ENCODE measurements at regions not wholly inside any gene's neighbourhood (a gene's known extent, or its start where the extent isn't known, plus 50 kb on each side); places are given as distances from the start of the nearest gene placed in this dataset.

DNA sequence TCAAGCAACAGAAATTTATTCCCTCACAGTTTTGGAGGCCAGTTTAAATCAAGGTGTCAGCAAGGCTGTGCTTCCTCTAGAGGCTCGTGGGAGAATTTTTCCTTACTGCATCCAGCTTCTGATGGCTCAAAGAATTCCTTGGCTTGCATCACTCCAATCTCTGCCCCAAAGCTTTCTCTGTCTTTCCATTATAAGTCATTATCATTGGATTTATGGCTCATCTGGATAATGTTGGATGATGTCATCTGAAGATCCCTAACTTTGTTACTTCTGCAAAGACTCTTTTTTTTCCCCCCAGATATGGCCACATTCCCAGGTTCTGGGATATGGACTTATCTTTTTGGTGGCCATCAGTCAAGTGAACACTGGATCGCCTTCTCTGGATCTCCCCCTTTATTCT is 146.3 kb upstream of the B3GAT2 start:
- TF ChIP-seq, protein P1, sequence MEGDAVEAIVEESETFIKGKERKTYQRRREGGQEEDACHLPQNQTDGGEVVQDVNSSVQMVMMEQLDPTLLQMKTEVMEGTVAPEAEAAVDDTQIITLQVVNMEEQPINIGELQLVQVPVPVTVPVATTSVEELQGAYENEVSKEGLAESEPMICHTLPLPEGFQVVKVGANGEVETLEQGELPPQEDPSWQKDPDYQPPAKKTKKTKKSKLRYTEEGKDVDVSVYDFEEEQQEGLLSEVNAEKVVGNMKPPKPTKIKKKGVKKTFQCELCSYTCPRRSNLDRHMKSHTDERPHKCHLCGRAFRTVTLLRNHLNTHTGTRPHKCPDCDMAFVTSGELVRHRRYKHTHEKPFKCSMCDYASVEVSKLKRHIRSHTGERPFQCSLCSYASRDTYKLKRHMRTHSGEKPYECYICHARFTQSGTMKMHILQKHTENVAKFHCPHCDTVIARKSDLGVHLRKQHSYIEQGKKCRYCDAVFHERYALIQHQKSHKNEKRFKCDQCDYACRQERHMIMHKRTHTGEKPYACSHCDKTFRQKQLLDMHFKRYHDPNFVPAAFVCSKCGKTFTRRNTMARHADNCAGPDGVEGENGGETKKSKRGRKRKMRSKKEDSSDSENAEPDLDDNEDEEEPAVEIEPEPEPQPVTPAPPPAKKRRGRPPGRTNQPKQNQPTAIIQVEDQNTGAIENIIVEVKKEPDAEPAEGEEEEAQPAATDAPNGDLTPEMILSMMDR (conservative IDR thresholded peaks at IDR 0.05): no peak
- Histone ChIP-seq H3K79me2 (ENCODE audit: insufficient read depth, low read length) (no peaks in the 10 kb centered on the region), H4K91ac (ENCODE audit: insufficient read length, low read depth, low read length) (no peak overlapping the region), H2BK12ac (ENCODE audit: insufficient read length, low read depth, low read length) (no peak overlapping the region), H2AFZ (ENCODE audit: low read length) (no peak overlapping the region), H3K79me1 (ENCODE audit: insufficient read depth, low read depth, low read length, poor library complexity, severe bottlenecking) (no peaks in the 10 kb centered on the region), H3K27me3 (ENCODE audit: insufficient read depth, low read length) (no peaks in the 10 kb centered on the region), H2BK5ac (ENCODE audit: insufficient read length, low read length) (no peak overlapping the region), H3K27ac (ENCODE audit: insufficient read length, low read depth, low read length) (no peak overlapping the region), H4K20me1 (ENCODE audit: control insufficient read depth, insufficient read depth, insufficient read length) (no peaks in the 10 kb centered on the region), H2BK20ac (ENCODE audit: low read depth, low read length, poor library complexity, severe bottlenecking) (no peak overlapping the region), H3K4ac (ENCODE audit: low read depth, low read length) (no peak overlapping the region), H3K23me2 (ENCODE audit: insufficient read length, low read depth, low read length, poor library complexity, severe bottlenecking) (no peaks in the 10 kb centered on the region), H3T11ph (ENCODE audit: low read length) (no peak overlapping the region), H3K56ac (ENCODE audit: insufficient read length, low read depth, low read length) (no peak overlapping the region), H3K14ac (ENCODE audit: insufficient read depth, low read length) (no peak overlapping the region), H3K18ac (ENCODE audit: insufficient read length, low read depth, low read length) (no peak overlapping the region), H3K4me2 (ENCODE audit: insufficient read depth, insufficient read length, low read length) (no peak overlapping the region), H4K8ac (replicated peaks; ENCODE audit: insufficient read length, low read depth, low read length) (no peak overlapping the region), H3K9me3 (ENCODE audit: control insufficient read depth, low read depth, low read length) (no peaks in the 10 kb centered on the region), H4K5ac (ENCODE audit: insufficient read length, low read depth, low read length) (no peak overlapping the region), H3K23ac (ENCODE audit: insufficient read length, low read depth, low read length) (no peak overlapping the region), H2BK15ac (ENCODE audit: low read depth, low read length) (no peak overlapping the region), H2BK120ac (ENCODE audit: low read depth, low read length, poor library complexity, severe bottlenecking) (no peak overlapping the region), H3K9ac (ENCODE audit: extremely low read depth, insufficient read length, low read length) (no peak overlapping the region), H2AK5ac (ENCODE audit: insufficient read length, low read length) (no peak overlapping the region), H3K4me1 (ENCODE audit: insufficient read depth, low read length) (peaks cover 6% of the 10 kb centered on the region)
- Mint-ChIP-seq H3K4me1 (peaks cover 15 to 16% of the 10 kb centered on the region in 2 experiments), H3K27ac (no peak overlapping the region), H3K9me3 (peaks cover 8 to 23% of the 10 kb centered on the region in 2 experiments), H3K27me3 (ENCODE audit: low read depth) (no peaks in the 10 kb centered on the region), H3K36me3 (ENCODE audit: insufficient read depth in 1 of 3, low read depth in 3 of 3) (peaks cover 1 to 17% (median 7%) of the 10 kb centered on the region in 3 experiments; a peak in 6 of 7 replicates), H3K4me3 (no peak overlapping the region)
- WGBS (ENCODE audit: extremely low coverage, insufficient read length, low lambda C conversion rate): no CpG with 5 or more reads among the region's 2 CpGs
- DNase-seq: no peak
